ENCODE measurements at regions not wholly inside any gene's neighbourhood (a gene's known extent, or its start where the extent isn't known, plus 50 kb on each side); places are given as distances from the start of the nearest gene placed in this dataset.
"Not testable (repeated sequence)": the region's sequence is repeated elsewhere in the genome, so short reads cannot be mapped to it uniquely, and the experiment has no call there.

DNA sequence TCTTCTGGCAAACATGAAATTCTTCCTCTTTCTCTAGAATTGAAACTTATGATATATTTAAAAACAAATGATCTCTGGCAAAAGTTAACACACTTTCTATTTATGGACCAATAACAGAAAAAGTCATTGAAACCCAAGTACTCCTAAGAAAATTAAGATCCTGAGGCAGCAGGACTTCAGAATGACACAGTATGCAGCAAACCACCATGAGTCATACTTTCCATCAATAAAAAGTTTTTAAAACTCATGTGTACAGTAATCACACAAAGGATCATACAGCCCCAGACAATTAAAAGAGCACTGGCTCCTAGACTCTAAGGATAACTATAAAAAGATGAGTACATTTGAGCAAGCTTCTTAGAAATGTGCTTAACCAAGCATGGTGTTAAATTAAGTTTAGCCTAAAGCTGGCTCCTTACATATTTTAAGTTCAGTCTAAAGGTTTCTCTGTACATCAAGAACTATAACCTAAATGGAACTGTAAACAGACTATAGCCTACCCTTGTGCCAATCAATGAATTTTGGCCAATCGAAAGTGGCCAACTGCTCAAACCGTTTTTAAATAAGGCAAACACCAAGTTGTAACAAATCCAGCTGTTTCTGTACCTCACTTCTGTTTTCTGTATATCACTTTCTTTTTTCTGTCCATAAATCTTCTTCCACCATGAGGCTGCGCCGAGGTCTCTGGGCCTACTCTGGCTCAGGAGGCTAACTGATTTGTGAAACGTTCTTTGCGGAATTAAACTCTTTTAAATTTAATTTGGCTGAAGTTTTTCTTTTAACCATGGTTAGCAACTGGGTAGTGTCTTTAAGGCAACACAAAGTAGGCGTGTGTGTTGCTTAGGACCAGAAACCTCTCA lies 232.1 kb upstream of the PIK3R1 start:
- no peak for DNase-seq (ENCODE audit: low spot score)
- no peak for TF ChIP-seq CTCF (IDR thresholded peaks at IDR 0.05; ENCODE audit: extremely low read depth, missing control alignments)

DNA sequence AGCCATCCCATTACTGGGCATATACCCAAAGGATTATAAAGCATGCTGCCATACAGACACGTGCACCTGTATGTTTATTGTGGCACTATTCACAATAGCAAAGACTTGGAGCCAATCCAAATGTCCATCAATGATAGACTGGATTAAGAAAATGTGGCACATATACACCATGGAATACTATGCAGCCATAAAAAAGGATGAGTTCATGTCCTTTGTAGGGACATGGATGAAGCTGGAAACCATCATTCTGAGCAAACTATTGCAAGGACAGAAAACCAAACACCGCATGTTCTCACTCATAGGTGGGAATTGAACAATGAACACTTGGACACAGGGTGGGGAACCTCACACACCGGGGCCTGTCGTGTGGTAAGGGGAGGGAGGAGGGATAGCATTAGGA lies 233.4 kb upstream of the PIK3R1 start:
- not testable (repeated sequence) for DNase-seq (ENCODE audit: low spot score)

- no peak for DNase-seq (ENCODE audit: low spot score)
- TF ChIP-seq CTCF (IDR thresholded peaks at IDR 0.05; ENCODE audit: extremely low read depth, missing control alignments): no peak
Observed at GRCh38 chr5:67978171-67978570, 237.4 kb upstream of the PIK3R1 start.

GRCh38 chr5:67976891-67977601 lies 238.5 kb upstream of the PIK3R1 start:
- no peak for TF ChIP-seq CTCF (IDR thresholded peaks at IDR 0.05; ENCODE audit: extremely low read depth, missing control alignments)
- DNase-seq (ENCODE audit: low spot score): no peak

DNA sequence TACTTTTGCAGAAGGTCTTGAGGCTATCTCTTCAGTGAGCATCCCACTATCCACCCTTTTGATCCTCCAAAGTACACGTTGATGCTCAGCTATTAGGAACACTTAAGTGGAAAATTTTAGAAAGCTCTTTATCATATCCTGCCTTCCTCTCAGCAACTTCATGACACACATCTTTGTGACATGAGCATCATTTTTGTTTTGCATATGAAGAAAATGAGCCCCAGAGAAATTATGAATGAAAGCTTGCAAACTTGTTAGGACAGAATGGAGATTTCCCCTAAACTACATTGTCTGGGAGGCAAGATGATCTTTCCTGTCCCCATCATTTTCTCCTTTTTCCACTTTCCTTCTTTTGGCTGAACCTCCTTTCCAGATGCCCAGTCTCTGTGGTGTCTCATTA lies 239.4 kb upstream of the PIK3R1 start:
- TF ChIP-seq CTCF (IDR thresholded peaks at IDR 0.05; ENCODE audit: extremely low read depth, missing control alignments): no peak
- no peak for DNase-seq (ENCODE audit: low spot score)

DNA sequence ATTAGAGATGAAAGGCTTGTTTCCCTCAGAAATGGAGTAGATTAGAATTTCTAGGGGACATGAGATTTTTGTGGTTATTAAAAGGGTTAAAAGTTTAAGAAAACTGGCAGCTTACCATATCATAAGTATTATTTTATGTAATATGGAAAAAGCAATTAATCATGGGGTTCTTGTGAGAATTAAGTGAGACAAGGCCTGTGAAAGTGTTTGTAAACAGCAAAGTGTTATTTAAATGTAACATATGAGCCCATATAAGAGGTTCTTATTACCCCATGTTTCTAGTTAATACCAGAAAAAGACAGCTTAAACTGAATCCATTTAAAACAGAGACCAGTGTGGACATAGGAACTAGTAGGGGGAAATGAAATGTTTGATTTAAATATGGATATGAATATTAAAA lies 241.1 kb upstream of the PIK3R1 start:
- no peak for DNase-seq (ENCODE audit: low spot score)
- TF ChIP-seq CTCF (IDR thresholded peaks at IDR 0.05; ENCODE audit: extremely low read depth, missing control alignments): no peak

DNA sequence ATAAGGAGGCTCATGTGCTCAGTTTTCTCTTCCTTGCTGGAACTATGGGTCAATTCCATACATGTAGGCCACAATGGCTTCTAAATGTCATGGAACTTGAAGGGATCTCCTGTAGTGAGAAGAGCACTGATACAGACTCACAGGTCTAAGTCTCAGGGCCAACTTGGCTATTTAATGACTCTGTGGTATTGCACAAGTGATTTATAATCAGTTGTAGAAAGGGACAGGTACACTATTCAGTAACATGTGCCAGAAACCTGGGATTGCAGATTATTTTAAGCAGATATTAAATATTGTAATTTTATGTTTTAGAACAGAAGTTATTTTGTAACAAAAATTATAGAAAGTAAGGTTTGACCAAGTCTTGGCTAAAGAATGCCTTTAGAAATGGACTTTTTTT lies 241.5 kb upstream of the PIK3R1 start:
- no peak for DNase-seq (ENCODE audit: low spot score)
- TF ChIP-seq CTCF (IDR thresholded peaks at IDR 0.05; ENCODE audit: extremely low read depth, missing control alignments): no peak

All from GM20000 (cell line).